ENCODE measurements at regions not wholly inside any gene's neighbourhood (a gene's known extent, or its start where the extent isn't known, plus 50 kb on each side); places are given as distances from the start of the nearest gene placed in this dataset.

DNA sequence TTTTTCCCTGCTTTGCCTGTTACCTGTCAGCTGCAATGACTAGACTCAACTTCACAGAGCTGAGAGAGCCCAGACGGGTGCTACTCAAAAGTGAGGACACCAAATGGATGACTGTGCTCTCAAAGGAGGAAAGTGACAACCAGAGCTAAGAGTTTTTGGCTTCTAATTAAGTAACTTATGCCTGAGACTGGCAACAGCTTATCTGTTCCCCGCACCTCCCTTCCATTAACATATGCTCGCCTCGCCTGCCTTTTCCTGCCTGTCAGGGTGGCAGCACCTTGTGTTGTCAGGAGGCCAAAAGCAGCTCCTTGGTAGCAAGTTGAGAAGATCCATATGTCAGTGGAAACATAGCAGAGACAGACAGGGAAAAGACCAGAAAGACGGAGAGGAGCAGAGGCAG lies 573.9 kb upstream of the KIRREL3 start:
- no peak for TF ChIP-seq CTCF (IDR thresholded peaks at IDR 0.05)
- TF ChIP-seq POLR2A (IDR thresholded peaks at IDR 0.05) = no peak

Data from body of pancreas (tissue), 4 donors.